GM19395 (cell line): ENCODE measurements at regions not wholly inside any gene's neighbourhood (a gene's known extent, or its start where the extent isn't known, plus 50 kb on each side); places are given as distances from the start of the nearest gene placed in this dataset.

Source experiments
- ATAC-seq: cut with Tn5 transposase; IDR thresholded peaks from one replicate; pipeline ENCODE4 v1.9.1; 2021; ENCODE audit warnings: mild to moderate bottlenecking, moderate library complexity; ENCODE audit not compliant: unreplicated experiment

DNA sequence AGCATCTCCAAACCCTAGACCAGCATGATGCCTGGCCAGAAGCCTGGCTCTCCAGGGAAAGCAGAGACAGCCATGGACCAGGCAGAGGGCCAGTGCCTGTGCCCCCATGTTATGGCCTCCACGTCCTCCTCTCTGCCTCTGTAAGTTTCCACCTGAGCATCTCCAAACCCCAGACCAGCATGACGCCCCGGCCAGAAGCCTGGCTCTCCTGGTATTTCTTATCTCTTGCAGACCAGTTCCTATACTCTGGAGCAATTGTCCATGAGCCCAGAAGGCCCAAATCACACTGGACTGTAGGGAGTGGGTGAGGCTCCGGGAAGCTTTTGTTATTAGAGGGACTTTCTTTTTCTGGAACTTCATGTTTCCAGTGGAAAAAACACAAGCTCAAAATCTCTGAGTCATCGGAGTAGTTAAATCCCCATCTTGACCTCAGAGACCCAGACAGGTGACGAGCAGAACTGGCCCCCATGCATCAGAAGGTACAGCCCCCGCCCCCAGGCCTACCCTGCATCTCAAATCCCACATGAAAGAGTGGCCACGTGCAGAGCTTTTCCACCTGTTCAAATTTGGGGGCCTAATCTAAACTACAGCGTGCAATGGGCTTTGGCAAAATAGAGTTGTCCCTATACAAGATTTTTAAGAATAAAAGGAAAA, 110.2 kb upstream of the FOXQ1 start:
- no peak for ATAC-seq

DNA sequence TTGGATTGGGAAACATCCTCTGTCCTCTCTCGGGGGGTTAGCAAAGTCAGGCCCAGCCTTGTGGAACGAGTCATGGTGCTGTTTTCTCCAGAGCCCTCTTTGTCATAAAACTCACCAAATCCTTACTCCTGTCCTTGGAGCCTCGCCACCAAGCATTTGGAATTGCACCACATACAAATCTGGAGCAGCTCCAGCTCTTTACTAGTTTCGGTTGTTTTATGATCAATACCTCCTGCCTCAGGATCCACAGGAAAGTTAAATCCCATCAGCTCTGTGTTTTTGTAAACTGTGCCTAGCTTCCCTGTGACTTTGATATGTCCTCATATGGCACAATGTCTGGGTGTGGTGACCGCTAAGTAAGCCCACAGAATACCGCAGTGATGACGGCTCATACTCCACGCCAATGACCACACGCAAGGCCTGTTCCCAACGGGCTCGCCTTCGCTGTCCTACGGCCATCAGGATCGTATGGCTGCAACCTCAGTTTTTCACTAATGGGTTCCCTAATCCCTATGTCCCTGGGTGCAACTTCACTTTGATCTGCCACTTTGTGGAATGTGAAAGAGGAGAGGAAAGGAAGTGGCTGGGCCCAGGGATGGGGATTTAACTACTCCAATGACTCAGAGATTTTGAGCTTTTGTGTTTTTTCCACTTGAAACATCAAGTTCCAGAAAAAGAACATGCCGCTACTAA, 111.3 kb upstream of the FOXQ1 start:
- ATAC-seq = no peak

DNA sequence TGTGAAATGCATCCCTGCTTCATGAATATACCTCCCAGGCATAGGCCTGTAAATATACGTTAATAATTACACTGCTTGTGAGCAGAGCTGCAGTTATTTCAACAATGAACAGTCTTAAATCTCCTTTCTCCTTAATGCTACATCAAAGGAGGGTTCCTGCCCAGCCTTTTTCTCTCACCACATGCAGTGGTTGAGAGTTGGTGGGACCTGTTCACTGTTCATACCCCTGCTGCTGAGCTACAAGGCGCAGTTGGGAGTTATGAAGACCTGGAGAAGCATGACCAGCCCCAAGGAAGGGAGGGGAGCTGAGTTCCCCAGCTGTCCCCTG, 111.9 kb upstream of the FOXQ1 start:
- no peak for ATAC-seq

- ATAC-seq = no peak
These were observed 114.6 kb upstream of the FOXQ1 start for GRCh38 chr6:1197309-1197708.

DNA sequence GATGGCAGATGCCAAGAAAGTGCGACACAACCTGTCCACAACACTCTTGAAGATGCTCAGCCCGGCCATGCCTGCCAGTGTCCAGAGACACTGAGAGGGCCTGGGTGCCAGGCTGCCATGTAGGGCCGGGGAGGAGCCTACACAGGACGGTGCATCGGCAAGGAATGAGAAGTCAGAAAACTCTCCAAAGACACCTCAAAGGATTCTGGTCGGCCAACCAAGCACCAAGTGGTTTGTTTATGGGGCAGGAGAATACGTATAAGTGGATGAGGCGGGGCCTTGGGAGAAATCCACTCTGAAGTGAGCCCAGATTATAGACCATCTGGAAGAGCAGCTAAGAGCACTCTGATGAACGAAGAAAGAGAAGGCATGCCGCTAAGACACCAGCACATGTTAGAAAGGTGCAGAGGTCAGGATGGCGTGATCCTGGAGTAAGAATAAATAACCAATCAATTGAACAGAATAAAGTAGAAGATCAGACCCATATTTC, 120.7 kb upstream of the FOXQ1 start:
- no peak for ATAC-seq

DNA sequence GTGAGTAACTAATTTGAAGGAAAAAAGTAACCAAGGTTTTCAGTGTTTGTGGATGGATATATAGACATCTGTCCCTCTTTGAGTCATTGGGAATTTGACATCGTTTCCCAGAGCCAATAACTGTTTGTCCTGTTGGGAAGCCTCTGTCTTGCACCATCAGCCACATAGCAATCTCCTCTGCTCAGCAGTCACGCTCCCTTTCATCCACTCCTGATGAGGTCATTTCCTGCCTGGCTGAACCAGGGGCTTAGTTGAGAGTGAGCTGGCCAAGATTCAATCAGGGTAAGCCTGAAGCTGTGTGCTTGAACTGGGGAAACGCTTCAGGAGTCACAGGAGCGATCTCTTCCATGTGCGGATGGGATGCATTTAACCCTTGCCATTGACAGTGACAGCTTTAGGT, 121.5 kb upstream of the FOXQ1 start:
- ATAC-seq = no peak

GRCh38 chr6:1188199-1188598, 123.7 kb upstream of the FOXQ1 start:
- ATAC-seq = no peak

DNA sequence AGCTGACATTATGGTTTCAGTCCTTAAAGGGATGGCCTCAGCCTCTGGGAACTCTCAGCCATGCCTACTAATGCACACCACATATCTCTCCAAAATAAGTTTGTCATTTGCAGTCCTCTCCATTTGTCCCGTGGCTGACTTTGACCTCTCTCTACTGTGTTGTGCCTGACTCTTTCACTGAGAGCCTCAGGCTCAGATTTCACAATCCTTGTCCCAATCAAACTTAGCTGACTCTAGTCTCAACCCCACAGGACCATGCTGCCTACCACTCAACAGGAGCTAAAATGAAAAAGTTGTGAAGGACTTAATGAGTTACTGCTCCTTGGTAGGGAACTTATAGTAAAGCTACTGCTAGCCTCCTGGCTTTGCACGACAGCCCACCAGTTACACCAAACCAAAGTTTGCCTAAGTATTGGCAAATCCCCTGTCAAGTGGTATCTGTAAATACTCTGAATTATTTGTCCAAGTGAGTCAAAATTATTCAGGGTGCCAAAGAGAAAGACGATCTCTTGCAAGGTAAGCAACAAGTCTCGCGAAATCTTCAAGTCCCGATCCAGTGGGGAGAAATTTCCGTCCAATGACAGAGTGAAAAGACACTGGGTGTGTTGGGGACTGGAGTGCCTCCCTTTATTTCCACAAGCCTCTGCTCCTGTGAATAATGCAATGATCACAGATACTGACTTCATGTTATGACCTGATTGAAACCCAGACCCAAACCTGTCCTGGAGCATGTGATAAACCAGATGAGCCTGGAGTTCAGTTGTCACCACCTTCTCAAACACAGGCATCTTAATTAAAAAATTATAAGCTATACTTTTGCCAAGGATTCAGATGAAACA, 124.4 kb upstream of the FOXQ1 start:
- no peak for ATAC-seq

GRCh38 chr6:1184318-1184717, 127.6 kb upstream of the FOXQ1 start:
- ATAC-seq = no peak

DNA sequence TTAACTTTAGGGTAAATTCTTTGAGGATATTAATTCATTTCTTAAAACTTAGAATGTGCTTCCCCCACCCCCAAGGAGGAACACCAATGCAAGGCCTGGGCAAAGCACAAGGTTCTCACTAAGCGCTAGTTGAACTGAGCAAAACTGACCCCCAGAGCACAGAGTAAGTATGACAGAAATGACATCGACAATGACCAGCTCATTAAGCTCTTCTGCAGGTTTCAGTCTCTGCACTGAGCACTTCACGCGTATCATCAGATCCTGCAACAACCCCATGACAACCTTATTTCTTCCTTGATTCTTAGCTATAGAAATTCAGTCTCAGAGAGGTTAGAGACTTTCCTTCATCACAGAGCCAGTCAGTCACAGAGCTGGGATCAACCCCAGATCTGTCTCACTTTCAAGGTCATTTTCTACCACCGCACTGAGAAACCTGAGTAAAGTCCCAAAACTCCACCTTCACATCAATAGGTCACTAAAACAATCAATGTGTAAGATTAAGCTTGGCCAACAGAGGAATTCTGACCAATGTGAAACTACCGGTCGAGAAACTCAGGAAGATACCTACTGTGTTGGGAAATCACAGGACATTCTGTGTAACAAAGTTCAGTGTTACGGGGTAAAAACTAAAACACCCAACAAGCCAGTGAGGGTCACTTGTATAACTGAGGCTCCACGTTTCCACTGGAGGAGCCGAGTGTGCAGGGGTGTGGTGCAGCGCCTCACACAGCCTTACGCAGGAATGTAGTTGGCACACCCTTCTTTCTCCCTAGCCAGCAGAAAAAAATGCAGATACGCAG, 129.0 kb upstream of the FOXQ1 start:
- no peak for ATAC-seq

DNA sequence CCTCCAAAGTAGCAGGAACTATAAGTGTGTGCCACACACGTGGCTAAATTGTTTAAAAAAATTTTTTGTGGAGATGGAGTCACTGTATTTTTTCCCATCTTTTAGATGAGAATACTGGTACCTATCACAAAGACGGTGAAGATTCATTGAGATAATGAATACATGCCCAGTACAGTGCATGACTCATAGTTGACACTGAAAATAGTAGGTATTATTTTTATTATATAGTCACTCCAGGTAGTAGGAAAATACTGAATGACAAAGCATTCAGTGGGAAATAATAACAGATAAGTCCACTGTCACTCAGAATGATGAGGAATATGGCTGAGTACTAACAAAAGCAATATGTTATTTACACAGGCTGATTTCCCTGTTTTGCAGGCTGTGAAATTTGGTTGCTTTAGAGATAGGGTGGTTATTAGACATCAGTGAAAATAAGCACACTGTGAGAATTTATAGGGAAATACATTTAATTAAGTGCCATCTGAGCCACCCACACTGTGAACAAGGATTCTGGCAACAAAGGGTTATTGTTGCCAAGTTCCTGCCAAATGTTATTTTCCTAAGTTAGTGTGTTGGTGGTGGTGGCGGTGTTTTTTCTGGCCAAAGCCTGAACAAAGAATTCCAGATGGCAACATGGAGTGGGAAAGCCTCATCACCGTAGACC, 129.8 kb upstream of the FOXQ1 start:
- ATAC-seq = no peak

DNA sequence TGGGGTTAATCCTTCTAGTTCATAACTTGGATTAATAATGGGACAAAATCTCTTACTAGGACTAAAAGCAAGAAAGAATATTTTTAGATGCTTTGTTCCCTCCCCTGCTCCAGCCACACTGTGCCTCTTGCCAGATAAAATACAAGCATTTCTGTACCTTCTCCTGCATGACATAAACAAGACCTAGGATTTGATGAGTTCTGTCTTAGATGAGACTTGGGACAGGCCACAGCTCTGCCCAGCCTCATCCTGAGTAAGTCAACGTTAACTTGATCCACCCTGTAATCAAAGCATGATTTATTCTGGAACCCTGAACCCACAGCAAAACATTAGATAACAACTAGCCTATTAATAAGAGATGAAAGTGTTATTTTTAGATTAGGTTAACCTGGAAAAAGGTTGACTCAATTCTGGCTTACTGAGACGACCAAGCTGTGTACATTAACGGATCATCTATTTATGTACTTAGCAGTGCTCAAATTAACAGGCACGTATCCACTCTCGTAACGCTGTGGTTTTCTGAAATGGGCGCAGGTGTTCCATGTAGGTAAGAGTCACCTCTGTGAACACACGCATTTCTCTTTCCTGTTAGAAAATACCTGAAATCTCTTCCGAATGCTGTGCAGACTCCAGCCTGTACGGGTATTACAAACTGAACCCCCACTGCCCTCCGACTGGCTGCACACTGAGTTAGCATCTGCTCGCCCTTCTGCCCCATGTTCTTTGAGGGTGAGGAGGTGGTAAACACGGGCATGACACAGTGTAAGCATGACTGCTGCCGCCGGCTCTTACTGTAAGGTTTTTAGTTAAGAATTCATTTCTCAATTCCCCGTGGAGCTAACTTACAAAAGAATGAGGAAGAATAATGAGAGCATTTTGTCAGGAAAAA, 132.1 kb upstream of the FOXQ1 start:
- ATAC-seq = no peak

GRCh38 chr6:1178590-1178989, 133.3 kb upstream of the FOXQ1 start:
- no peak for ATAC-seq

DNA sequence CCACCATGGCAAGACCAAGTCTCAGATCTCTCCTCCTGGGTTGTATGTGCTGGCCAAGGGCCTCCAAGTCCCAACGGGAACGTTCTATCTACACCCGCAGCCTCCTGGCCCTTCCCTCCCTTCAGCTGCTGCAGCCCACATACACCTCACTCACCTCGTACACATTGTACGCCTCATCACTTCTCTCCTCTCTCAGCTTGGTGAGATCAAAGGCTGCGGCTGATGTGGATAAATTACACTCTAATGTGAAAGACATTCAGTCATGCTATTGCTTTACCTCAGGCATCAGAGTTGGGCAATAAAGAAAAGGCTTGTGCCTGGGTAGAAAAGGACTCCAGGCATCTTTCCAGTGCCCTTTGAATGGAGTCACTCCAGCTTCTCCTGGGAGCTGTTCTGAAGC, 135.3 kb upstream of the FOXQ1 start:
- ATAC-seq = no peak

GRCh38 chr6:1175877-1176276, 136.0 kb upstream of the FOXQ1 start:
- ATAC-seq = no peak

- ATAC-seq = no peak
These were observed 141.1 kb upstream of the FOXQ1 start for GRCh38 chr6:1170794-1171193.

- ATAC-seq = no peak
These were observed 147.3 kb upstream of the FOXQ1 start for GRCh38 chr6:1164600-1164999.

GRCh38 chr6:1163501-1163900, 148.4 kb upstream of the FOXQ1 start:
- ATAC-seq = no peak

DNA sequence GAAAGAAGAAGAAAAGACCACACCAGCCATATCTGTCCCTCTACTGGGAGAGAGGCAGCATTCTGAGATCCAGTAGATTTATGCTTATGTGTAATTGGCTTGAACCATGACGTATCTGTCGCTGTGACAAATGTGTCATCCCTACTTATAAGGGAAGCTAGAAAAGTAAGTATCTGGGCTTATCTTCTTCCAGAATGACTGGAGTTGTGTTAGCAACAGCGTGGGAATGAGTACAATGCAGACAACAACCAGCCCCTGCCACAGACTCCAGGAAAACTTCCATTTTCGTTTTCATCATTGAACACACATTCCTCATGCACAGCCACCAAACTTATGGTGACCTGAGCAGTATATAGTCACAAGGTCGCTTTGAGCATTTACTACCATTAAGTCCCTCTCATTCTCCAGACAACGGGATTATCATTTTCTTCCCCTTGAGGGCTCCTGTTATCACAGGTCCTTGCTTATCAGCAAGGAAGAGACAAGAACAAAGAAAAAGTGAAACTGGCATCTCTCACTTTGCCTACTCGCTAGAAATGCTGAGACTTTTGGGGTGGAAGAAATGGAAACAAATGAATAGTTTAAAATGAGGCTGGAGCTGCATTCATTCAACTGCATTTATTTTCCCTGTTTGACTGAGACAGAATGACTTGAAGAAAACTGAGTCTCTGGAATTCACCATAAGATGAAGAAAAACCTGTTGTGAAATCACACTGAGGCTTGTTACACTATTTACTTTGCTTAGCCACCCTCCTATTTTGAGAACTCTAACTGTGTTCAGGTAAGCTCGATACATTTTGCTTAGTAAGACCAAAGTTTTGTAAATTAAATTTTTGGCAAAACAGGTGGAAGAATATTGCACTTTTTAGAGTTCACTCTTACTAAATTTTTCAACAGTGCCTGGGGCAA, 149.3 kb upstream of the FOXQ1 start:
- no peak for ATAC-seq
